ENCODE measurements at regions not wholly inside any gene's neighbourhood (a gene's known extent, or its start where the extent isn't known, plus 50 kb on each side); places are given as distances from the start of the nearest gene placed in this dataset.

GRCh38 chr2:188091220-188091619, 200.5 kb upstream of the GULP1 start:
- TF ChIP-seq, protein P1, sequence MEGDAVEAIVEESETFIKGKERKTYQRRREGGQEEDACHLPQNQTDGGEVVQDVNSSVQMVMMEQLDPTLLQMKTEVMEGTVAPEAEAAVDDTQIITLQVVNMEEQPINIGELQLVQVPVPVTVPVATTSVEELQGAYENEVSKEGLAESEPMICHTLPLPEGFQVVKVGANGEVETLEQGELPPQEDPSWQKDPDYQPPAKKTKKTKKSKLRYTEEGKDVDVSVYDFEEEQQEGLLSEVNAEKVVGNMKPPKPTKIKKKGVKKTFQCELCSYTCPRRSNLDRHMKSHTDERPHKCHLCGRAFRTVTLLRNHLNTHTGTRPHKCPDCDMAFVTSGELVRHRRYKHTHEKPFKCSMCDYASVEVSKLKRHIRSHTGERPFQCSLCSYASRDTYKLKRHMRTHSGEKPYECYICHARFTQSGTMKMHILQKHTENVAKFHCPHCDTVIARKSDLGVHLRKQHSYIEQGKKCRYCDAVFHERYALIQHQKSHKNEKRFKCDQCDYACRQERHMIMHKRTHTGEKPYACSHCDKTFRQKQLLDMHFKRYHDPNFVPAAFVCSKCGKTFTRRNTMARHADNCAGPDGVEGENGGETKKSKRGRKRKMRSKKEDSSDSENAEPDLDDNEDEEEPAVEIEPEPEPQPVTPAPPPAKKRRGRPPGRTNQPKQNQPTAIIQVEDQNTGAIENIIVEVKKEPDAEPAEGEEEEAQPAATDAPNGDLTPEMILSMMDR (conservative IDR thresholded peaks at IDR 0.05; ENCODE audit: low read depth, low read length), result no peak
- no peak for TF ChIP-seq EZH2 (IDR thresholded peaks at IDR 0.05; ENCODE audit: low read length, unreplicated experiment)
- no peak for TF ChIP-seq EZH2phosphoT487 (IDR thresholded peaks at IDR 0.05; ENCODE audit: borderline replicate concordance, low read length)

All from PC-3 (cell line).